ENCODE measurements at regions not wholly inside any gene's neighbourhood (a gene's known extent, or its start where the extent isn't known, plus 50 kb on each side); places are given as distances from the start of the nearest gene placed in this dataset.

DNA sequence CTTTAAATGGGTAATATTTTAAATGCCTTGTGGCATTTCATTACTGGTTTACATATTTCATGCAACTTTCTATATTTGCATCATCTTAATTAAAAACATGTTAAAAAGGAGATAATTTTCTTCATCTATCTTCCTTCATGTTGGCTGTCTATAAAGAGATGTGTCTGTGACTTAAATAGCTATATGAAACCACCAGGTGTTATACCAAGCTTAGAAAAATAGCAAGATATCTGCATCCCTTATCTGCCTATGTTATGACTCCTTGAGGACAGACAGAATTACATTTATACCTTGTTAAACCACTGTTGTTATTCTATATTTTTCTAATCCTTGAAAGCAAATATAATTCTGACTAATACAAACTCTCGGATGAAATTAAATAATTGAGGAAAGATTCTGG is 763.8 kb upstream of the GALNTL6 start:
- TF ChIP-seq, protein P1, sequence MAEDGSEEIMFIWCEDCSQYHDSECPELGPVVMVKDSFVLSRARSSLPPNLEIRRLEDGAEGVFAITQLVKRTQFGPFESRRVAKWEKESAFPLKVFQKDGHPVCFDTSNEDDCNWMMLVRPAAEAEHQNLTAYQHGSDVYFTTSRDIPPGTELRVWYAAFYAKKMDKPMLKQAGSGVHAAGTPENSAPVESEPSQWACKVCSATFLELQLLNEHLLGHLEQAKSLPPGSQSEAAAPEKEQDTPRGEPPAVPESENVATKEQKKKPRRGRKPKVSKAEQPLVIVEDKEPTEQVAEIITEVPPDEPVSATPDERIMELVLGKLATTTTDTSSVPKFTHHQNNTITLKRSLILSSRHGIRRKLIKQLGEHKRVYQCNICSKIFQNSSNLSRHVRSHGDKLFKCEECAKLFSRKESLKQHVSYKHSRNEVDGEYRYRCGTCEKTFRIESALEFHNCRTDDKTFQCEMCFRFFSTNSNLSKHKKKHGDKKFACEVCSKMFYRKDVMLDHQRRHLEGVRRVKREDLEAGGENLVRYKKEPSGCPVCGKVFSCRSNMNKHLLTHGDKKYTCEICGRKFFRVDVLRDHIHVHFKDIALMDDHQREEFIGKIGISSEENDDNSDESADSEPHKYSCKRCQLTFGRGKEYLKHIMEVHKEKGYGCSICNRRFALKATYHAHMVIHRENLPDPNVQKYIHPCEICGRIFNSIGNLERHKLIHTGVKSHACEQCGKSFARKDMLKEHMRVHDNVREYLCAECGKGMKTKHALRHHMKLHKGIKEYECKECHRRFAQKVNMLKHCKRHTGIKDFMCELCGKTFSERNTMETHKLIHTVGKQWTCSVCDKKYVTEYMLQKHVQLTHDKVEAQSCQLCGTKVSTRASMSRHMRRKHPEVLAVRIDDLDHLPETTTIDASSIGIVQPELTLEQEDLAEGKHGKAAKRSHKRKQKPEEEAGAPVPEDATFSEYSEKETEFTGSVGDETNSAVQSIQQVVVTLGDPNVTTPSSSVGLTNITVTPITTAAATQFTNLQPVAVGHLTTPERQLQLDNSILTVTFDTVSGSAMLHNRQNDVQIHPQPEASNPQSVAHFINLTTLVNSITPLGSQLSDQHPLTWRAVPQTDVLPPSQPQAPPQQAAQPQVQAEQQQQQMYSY (CRISPR knock-in tag; IDR thresholded peaks at IDR 0.05), result no peak
- TF ChIP-seq, protein P2, sequence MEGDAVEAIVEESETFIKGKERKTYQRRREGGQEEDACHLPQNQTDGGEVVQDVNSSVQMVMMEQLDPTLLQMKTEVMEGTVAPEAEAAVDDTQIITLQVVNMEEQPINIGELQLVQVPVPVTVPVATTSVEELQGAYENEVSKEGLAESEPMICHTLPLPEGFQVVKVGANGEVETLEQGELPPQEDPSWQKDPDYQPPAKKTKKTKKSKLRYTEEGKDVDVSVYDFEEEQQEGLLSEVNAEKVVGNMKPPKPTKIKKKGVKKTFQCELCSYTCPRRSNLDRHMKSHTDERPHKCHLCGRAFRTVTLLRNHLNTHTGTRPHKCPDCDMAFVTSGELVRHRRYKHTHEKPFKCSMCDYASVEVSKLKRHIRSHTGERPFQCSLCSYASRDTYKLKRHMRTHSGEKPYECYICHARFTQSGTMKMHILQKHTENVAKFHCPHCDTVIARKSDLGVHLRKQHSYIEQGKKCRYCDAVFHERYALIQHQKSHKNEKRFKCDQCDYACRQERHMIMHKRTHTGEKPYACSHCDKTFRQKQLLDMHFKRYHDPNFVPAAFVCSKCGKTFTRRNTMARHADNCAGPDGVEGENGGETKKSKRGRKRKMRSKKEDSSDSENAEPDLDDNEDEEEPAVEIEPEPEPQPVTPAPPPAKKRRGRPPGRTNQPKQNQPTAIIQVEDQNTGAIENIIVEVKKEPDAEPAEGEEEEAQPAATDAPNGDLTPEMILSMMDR (IDR thresholded peaks at IDR 0.05), result no peak
- TF ChIP-seq, protein P3, sequence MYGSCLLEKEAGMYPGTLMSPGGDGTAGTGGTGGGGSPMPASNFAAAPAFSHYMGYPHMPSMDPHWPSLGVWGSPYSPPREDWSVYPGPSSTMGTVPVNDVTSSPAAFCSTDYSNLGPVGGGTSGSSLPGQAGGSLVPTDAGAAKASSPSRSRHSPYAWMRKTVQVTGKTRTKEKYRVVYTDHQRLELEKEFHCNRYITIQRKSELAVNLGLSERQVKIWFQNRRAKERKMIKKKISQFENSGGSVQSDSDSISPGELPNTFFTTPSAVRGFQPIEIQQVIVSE (CRISPR knock-in tag; IDR thresholded peaks at IDR 0.05; ENCODE audit: borderline replicate concordance), result no peak
- TF ChIP-seq NFYB (CRISPR knock-in tag; conservative IDR thresholded peaks at IDR 0.05; ENCODE audit: low read depth), result no peak
- TF ChIP-seq, protein P4, sequence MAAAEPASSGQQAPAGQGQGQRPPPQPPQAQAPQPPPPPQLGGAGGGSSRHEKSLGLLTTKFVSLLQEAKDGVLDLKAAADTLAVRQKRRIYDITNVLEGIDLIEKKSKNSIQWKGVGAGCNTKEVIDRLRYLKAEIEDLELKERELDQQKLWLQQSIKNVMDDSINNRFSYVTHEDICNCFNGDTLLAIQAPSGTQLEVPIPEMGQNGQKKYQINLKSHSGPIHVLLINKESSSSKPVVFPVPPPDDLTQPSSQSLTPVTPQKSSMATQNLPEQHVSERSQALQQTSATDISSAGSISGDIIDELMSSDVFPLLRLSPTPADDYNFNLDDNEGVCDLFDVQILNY (CRISPR knock-in tag; IDR thresholded peaks at IDR 0.05), result no peak
- TF ChIP-seq TEAD1 (CRISPR knock-in tag; IDR thresholded peaks at IDR 0.05), result no peak
- TF ChIP-seq, protein P5, sequence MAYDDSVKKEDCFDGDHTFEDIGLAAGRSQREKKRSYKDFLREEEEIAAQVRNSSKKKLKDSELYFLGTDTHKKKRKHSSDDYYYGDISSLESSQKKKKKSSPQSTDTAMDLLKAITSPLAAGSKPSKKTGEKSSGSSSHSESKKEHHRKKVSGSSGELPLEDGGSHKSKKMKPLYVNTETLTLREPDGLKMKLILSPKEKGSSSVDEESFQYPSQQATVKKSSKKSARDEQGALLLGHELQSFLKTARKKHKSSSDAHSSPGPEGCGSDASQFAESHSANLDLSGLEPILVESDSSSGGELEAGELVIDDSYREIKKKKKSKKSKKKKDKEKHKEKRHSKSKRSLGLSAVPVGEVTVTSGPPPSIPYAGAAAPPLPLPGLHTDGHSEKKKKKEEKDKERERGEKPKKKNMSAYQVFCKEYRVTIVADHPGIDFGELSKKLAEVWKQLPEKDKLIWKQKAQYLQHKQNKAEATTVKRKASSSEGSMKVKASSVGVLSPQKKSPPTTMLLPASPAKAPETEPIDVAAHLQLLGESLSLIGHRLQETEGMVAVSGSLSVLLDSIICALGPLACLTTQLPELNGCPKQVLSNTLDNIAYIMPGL (CRISPR knock-in tag; IDR thresholded peaks at IDR 0.05), result no peak
- no peak for TF ChIP-seq ELF4 (CRISPR knock-in tag; IDR thresholded peaks at IDR 0.05; ENCODE audit: low read depth)
- TF ChIP-seq ESRRA (CRISPR knock-in tag; IDR thresholded peaks at IDR 0.05; ENCODE audit: borderline replicate concordance), result no peak
